ENCODE measurements at regions not wholly inside any gene's neighbourhood (a gene's known extent, or its start where the extent isn't known, plus 50 kb on each side); places are given as distances from the start of the nearest gene placed in this dataset.
"Not testable (repeated sequence)": the region's sequence is repeated elsewhere in the genome, so short reads cannot be mapped to it uniquely, and the experiment has no call there.

- Mint-ChIP-seq H3K4me3 (no peak overlapping the region), H3K4me1 (no peaks in the 10 kb centered on the region), H3K36me3 (no peaks in the 10 kb centered on the region), H3K27ac (no peak overlapping the region), H3K9me3 (no peaks in the 10 kb centered on the region)
- no peak for ATAC-seq
- no peak for DNase-seq (ENCODE audit: low spot score in 2 of 2)
These were observed 377.8 kb upstream of the PRKX start for GRCh38 chrX:4091046-4091760.

- no peak overlapping the region for H3K27ac Mint-ChIP-seq
- DNase-seq (ENCODE audit: low spot score in 2 of 2) (no peak), ATAC-seq (no peak)
- H3K4me3 Mint-ChIP-seq, result no peak overlapping the region
- no peaks in the 10 kb centered on the region for H3K36me3 Mint-ChIP-seq
- H3K4me1 Mint-ChIP-seq, result no peaks in the 10 kb centered on the region
- H3K9me3 Mint-ChIP-seq, result peaks cover 10% of the 10 kb centered on the region
These were observed 346.4 kb upstream of the PRKX start for GRCh38 chrX:4059893-4060292.

GRCh38 chrX:4043951-4044350 is 330.5 kb upstream of the PRKX start:
- Mint-ChIP-seq H3K9me3 (no peaks in the 10 kb centered on the region), H3K36me3 (no peaks in the 10 kb centered on the region), H3K4me1 (no peaks in the 10 kb centered on the region)

GRCh38 chrX:4035874-4036273 is 322.4 kb upstream of the PRKX start:
- no peaks in the 10 kb centered on the region for H3K36me3 Mint-ChIP-seq
- no peak overlapping the region for H3K4me3 Mint-ChIP-seq
- no peak overlapping the region for H3K27ac Mint-ChIP-seq
- no peaks in the 10 kb centered on the region for H3K4me1 Mint-ChIP-seq
- peaks cover 3% of the 10 kb centered on the region for H3K9me3 Mint-ChIP-seq
- ATAC-seq (no peak), DNase-seq (ENCODE audit: low spot score in 2 of 2) (no peak)

More at GRCh38 chrX:4043951-4044350, 330.5 kb upstream of the PRKX start:
- ATAC-seq (no peak), DNase-seq (ENCODE audit: low spot score in 2 of 2) (no peak)
- Mint-ChIP-seq H3K27ac (no peak overlapping the region), H3K4me3 (no peak overlapping the region)

GRCh38 chrX:4028151-4028550 is 314.7 kb upstream of the PRKX start:
- Mint-ChIP-seq H3K9me3 (no peaks in the 10 kb centered on the region), H3K4me1 (no peaks in the 10 kb centered on the region), H3K36me3 (no peaks in the 10 kb centered on the region), H3K27ac (no peak overlapping the region), H3K4me3 (no peak overlapping the region)
- no peak for ATAC-seq
- DNase-seq (ENCODE audit: low spot score in 2 of 2), result no peak

- ATAC-seq (no peak), DNase-seq (ENCODE audit: low spot score in 2 of 2) (no peak)
- Mint-ChIP-seq H3K4me1 (no peaks in the 10 kb centered on the region), H3K36me3 (no peaks in the 10 kb centered on the region), H3K9me3 (no peaks in the 10 kb centered on the region), H3K27ac (no peak overlapping the region), H3K4me3 (no peak overlapping the region)
These were observed 291.8 kb upstream of the PRKX start for GRCh38 chrX:4005281-4005680.

- Mint-ChIP-seq H3K27ac (no peak overlapping the region), H3K4me3 (no peak overlapping the region), H3K4me1 (no peaks in the 10 kb centered on the region), H3K9me3 (no peaks in the 10 kb centered on the region), H3K36me3 (no peaks in the 10 kb centered on the region)
- no peak for DNase-seq (ENCODE audit: low spot score in 2 of 2)
- ATAC-seq, result no peak
These were observed 291.4 kb upstream of the PRKX start for GRCh38 chrX:4004822-4005221.

- no peaks in the 10 kb centered on the region for H3K4me1 Mint-ChIP-seq
- DNase-seq (ENCODE audit: low spot score in 2 of 2), result no peak
- ATAC-seq, result no peak
- H3K27ac Mint-ChIP-seq, result no peak overlapping the region
- no peaks in the 10 kb centered on the region for H3K36me3 Mint-ChIP-seq
- H3K4me3 Mint-ChIP-seq, result no peak overlapping the region
- no peaks in the 10 kb centered on the region for H3K9me3 Mint-ChIP-seq
These were observed 280.9 kb upstream of the PRKX start for GRCh38 chrX:3994315-3994714.

- Mint-ChIP-seq H3K4me3 (no peak overlapping the region), H3K9me3 (no peaks in the 10 kb centered on the region), H3K36me3 (no peaks in the 10 kb centered on the region), H3K27ac (no peak overlapping the region), H3K4me1 (no peaks in the 10 kb centered on the region)
- DNase-seq (ENCODE audit: low spot score in 2 of 2) (no peak), ATAC-seq (no peak)
These were observed 277.1 kb upstream of the PRKX start for GRCh38 chrX:3990569-3990968.

GRCh38 chrX:3972104-3972858 is 258.8 kb upstream of the PRKX start:
- H3K9me3 Mint-ChIP-seq; H3K36me3 Mint-ChIP-seq; H3K4me3 Mint-ChIP-seq; ATAC-seq; H3K4me1 Mint-ChIP-seq; DNase-seq (ENCODE audit: low spot score in 2 of 2); H3K27ac Mint-ChIP-seq: not testable (repeated sequence)

- H3K9me3 Mint-ChIP-seq, result no peaks in the 10 kb centered on the region
- no peak overlapping the region for H3K4me3 Mint-ChIP-seq
- H3K4me1 Mint-ChIP-seq, result no peaks in the 10 kb centered on the region
- ATAC-seq (no peak), DNase-seq (ENCODE audit: low spot score in 2 of 2) (no peak)
- H3K27ac Mint-ChIP-seq, result no peak overlapping the region
- no peaks in the 10 kb centered on the region for H3K36me3 Mint-ChIP-seq
These were observed 255.3 kb upstream of the PRKX start for GRCh38 chrX:3968749-3969148.

GRCh38 chrX:3963980-3964379 is 250.5 kb upstream of the PRKX start:
- no peaks in the 10 kb centered on the region for H3K9me3 Mint-ChIP-seq
- no peak for DNase-seq (ENCODE audit: low spot score in 2 of 2)

GRCh38 chrX:3962511-3963311 is 249.3 kb upstream of the PRKX start:
- no peak for ATAC-seq
- no peak for DNase-seq (ENCODE audit: low spot score in 2 of 2)
- Mint-ChIP-seq H3K36me3 (no peaks in the 10 kb centered on the region), H3K9me3 (no peaks in the 10 kb centered on the region), H3K27ac (no peak overlapping the region), H3K4me3 (no peak overlapping the region), H3K4me1 (peaks cover 8% of the 10 kb centered on the region)

More at GRCh38 chrX:3963980-3964379, 250.5 kb upstream of the PRKX start:
- no peak overlapping the region for H3K27ac Mint-ChIP-seq
- H3K4me3 Mint-ChIP-seq, result no peak overlapping the region
- no peaks in the 10 kb centered on the region for H3K36me3 Mint-ChIP-seq
- ATAC-seq, result no peak
- peaks cover 8% of the 10 kb centered on the region for H3K4me1 Mint-ChIP-seq

GRCh38 chrX:3960952-3961351 is 247.5 kb upstream of the PRKX start:
- Mint-ChIP-seq H3K4me3 (no peak overlapping the region), H3K27ac (no peak overlapping the region), H3K36me3 (no peaks in the 10 kb centered on the region), H3K9me3 (no peaks in the 10 kb centered on the region), H3K4me1 (peaks cover 8% of the 10 kb centered on the region)
- DNase-seq (ENCODE audit: low spot score in 2 of 2) (no peak), ATAC-seq (no peak)

GRCh38 chrX:3951859-3952258 is 238.4 kb upstream of the PRKX start:
- no peaks in the 10 kb centered on the region for H3K36me3 Mint-ChIP-seq
- ATAC-seq (no peak), DNase-seq (ENCODE audit: low spot score in 2 of 2) (no peak)
- H3K27ac Mint-ChIP-seq, result no peak overlapping the region
- H3K4me3 Mint-ChIP-seq, result no peak overlapping the region
- no peaks in the 10 kb centered on the region for H3K4me1 Mint-ChIP-seq
- H3K9me3 Mint-ChIP-seq, result no peaks in the 10 kb centered on the region
